ENCODE measurements at regions not wholly inside any gene's neighbourhood (a gene's known extent, or its start where the extent isn't known, plus 50 kb on each side); places are given as distances from the start of the nearest gene placed in this dataset.
"Not testable (repeated sequence)": the region's sequence is repeated elsewhere in the genome, so short reads cannot be mapped to it uniquely, and the experiment has no call there.

DNA sequence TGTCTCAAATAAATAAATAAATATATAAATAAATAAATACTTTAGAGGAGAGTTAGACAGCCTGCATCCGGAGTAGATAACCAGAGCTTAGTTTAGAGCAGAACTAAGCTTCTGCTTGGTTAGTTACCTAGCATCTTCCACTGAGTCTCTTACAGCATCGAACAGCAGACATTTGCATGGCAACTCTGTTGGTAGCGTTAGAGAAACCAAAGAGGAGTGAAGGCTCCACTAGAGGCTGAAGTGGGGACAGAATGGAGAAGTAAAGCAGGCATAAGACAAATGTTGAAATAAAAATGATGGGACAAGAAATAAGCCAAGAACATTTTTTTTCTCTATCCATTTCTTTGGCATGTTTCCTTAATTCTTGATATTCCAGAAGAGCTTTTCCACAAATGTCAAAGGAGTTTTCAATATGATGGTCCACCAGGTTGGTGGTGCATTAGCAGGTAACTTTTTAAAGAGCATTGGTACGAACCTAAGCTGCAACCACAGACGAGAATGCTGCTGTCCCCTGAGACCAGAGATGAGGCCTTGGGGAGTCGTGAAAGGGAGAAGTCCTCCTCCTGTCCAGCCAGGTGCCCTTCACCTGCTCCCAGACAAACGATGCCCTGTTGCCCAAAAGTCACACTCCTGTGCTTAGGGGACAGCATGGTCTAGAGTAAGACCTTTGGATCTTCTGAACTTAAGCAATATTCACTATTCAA lies 438.3 kb downstream of the DIRAS2 start:
- DNase-seq: no peak

DNA sequence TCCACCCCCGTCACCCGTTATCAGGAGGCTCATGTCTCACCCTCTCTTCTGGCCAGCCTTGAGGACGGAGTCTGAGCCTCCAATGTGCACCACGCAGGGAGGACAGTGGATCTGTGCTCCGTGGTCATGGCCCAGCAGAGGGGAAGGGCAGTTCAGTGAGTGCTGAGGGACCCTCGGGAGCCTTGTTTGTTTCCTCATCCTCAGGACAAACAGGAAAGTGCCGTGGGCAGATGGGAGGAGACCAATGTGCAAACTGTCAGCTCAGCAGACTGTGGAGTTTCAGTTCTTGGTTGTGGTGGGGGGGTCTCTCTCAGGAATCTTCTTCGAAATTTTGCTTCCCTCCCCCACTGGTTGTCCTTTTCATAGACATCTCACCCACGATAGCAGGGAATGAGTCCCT lies 429.6 kb downstream of the DIRAS2 start:
- DNase-seq: not testable (repeated sequence)

DNA sequence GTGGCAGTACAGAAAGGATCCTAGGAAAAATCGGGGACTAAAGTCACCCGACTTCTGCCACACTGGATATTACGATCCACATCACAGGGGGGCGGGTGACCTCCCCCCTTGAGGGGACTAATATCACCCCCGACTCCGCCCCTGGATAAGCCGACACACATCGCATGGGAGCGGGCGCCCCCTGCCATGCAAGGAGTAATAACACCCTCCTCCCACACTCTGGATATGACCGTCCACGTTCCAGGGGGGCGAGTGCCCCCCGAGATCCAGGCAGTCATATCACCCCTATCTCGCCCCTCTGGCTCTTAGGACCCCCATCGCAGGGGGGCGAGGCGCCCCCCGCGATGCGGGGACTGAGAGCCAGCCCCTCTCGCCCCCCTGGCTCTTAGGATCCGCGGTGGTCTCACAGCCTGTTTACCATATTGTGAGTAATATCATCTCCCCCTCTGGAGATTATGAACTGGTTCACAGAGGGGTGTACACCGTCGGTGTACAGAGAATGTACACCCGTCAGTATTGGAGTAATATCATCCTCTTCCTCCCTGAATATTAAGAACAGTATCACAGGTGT lies 423.0 kb downstream of the DIRAS2 start:
- DNase-seq: peak; percentile 19

DNA sequence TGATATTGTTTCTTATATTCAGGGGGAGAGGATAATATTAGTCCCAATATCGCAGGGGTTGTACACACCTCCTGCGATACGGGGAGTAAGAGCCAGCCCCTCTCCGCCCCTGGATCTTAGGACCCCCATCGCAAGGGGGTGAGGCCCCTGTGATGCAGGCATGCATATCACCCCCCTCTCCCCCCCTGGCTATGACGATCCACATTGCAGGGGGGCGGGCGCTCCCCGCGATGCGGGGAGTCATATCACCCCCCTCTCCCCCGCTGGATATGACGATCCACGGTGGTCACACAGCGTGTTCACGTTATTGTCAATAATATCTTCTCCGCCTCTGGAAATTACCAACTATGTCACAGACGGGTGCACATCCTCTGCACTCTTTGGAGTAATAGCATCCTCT lies 420.7 kb downstream of the DIRAS2 start:
- DNase-seq: not testable (repeated sequence)

DNA sequence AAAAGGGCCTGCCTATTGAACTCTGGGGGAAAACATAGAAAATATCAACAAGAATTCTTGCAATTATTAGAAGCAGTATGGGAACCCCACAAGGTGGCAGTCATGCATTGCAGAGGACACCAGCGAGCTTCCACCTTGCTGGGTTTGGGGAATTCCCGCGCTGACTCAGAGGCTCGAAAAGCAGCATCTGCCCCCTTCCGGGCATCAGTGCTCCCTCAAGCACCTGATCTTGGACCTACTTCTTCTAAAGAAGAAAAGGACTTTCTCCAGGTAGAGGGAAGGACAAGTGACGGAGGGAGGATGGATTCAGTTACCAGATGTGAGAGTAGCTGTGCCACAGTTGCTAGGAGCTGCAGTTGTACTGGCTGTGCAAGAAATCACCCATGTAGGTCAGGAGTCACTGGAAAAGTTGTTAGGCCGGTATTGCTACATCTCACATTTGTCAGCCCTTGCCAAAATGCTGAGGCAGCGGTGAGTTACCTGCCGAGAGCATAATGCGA lies 415.7 kb downstream of the DIRAS2 start:
- DNase-seq: peak; percentile 61

DNA sequence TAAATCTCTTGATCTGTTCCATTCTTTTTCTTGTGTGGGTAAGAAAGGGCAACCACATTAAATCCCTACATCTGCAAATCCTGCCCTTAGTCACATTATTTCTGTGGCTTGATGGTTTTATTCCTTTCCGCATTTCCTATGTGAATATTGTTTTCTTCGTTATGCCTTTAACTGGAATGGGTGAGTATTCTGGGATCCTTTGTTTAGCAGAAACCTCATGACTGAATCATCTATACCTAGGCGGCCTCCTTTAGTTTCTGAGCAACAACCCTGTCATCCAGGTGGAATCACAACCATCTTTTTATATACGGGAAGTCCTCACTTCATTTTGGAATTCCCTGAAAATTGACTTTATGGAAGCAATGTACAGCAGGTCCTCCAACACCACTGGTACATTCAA lies 409.5 kb downstream of the DIRAS2 start:
- not testable (repeated sequence) for DNase-seq

DNA sequence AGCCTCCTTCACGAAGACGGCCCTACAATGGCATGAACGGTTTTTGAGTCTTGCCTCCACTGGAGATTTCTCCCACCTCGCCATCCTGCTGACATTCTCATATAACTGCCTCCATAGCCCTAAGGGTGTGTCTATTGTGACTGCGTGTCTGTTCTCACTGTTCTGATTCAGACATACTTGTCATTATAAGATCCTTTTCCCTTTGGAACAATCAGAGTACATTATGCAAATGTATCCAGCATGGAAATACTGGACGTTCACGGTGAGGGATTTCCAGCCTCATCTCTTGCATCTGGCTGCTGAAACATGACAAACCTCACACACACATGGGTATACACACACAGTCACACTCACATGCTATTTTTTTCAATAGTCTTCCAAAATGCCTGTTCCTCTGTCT lies 402.1 kb downstream of the DIRAS2 start:
- DNase-seq: no peak

DNA sequence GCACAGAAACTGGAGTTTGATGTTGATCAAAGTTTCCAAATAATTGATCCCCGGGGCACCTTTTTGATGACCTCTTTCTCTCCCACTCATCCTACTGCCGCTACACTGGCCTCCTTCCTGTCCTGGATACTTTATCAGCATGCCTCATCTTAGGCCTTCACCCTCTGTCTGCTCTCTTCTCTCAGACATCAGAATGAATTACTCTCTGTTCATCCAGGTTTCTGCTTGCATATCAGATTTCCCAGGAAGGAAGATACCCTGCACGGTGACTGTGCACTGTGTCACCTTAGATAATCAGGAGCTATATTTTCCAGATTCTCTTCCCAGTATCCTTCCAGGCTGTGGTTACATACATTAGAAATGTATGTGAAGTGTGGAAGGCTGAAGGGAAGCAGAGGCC lies 397.0 kb downstream of the DIRAS2 start:
- DNase-seq: no peak

DNA sequence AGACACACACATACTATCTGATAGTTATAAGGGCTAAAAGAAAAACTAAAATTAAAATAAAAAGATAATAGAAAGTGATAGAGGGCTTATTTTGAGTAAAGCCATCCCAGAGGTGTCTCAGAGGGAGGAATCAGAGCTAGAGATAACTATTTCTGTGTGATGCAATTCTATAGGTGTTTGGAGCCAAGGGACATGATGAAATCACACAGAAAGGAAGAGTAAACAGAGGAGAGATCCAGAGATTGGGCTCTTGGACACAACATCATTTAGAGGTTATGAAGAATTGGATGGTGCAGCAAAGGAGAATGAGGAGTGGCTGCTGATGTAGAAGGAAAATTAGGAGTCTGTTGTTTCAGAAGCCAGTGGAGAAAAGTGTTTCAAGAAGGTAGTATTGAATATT lies 393.5 kb downstream of the DIRAS2 start:
- DNase-seq: no peak

DNA sequence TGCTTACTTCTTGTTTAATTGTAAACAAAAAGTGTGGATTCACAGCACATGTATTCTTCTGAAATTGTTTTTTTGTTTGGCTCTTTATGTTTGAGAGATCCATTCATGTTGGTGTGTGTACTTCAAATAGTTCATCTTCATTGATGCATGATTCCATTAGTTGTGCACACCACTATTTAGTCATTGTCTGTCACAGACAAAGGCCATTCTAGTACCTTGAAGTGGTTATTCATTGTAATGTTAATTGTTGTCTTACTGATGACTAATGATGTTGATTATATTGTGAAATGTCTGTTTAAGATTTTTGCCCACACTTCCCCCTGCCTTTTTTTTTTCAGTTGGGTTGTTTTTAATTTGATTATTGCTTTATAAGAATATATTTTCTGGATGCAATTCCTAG lies 391.3 kb downstream of the DIRAS2 start:
- no peak for DNase-seq

DNA sequence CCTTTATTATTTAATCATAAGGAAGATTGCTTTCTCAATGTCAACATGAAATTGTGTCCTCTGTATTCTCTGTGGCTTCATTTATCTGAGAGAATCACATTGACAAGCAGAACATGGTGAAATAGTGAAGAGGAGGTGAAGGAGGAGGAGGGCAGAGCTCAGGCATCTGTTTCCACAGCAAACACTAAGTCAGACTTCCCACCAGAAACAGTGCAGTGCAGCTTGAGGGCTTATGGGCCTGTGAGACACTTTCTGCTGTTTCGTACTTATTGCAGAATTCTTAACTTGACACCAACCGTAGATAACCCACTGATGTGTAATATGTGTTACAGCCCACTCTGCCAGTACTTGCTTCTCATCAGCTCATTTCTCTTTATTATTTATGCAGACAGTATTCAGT lies 386.3 kb downstream of the DIRAS2 start:
- no peak for DNase-seq

DNA sequence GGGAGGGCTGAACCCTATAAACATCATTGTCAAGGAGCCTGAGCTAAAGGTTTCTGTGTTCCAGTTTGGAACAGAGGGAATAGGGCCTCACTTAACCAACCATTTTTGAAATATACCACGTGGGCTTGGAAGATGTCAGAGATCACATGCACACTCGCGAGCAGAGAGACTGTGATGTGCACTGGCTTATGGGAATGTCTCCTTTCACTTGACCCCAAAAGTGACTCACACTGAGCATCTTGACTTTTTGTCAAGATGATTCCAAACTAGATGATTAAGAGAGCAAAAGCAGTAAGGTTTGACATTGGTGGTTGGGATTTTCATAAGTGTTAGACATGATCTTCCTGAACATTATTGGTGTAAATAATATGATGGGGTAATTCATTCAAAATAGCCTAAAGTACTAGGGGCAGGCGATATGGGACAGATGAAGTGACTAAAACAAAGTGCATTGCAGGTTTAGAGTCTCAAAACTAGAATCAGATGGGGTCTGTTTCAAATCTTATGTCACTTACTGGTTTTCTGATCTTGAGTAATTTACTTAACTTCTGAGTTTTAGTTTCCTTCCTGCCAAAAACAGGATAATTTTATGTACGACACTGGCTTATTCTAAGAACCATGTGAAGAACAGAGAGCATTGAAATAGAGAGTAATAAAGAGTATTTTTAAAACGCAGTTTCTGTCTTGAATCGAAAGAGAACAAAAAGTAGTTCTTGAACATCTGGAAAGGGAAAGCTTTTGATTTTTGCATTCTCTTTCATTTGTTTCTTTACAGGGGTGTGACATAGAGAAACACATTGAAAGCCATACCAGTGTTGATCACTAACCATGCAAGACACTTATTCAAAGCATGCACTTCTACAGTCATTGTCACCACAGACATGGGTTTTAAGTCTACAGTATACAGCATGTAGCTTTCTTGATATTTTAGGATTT lies 383.0 kb downstream of the DIRAS2 start:
- no peak for DNase-seq

DNA sequence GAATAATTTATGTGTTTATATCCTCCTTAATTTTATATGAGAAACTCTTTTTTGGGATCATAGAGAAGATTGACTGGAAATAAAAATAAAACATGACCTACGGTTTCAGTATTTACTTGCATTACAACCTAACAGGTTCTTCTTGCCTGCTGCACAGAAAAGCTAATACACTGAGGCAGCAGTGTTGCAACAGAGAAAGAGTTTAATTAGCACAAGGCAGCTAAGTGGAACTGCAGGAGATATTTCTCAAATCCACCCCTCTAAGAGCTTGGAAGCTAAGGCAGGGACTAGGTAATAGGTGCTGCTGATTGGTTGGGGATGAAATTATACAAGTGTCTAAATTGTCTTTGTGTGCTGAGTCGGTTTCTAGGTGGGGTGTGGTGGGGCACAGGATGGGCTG lies 380.9 kb downstream of the DIRAS2 start:
- DNase-seq: no peak

DNA sequence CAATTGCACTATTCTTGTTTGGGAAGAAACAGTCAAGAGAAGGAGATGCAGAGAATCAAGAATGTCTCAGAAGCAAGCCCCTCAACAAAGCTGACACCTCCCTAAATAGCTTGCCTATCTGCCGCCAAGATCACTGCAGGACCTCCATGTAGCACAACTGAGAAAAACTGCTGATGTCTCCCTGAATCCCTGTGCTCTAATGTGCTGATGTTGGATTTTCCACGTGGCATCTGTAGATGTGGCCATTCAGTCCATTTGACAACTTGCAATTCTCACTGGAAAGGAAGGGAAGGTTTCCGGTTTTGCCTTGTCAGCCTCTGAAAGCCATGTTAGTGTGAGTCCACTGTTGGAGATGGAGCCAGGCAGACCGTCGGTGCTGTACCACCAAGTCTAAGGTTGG lies 374.0 kb downstream of the DIRAS2 start:
- DNase-seq: no peak

DNA sequence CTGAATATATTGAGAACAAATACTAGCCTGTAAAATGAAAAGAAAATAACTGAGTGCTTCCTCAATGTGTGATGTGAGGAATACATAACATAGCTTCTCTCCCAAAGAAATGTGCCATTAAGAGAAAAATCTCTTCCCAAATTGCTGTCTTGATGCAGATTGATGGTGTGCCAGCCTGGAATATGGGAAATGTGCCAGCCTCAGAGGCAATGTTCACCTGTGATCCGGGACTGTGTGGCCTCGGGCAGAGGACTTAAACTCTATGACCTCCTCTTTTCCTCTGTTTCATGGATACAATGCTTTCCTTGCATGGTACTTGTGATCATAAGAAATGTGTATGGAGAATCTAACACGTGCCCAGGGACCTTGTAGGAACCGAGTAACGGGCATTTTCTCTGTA lies 370.9 kb downstream of the DIRAS2 start:
- DNase-seq: no peak

DNA sequence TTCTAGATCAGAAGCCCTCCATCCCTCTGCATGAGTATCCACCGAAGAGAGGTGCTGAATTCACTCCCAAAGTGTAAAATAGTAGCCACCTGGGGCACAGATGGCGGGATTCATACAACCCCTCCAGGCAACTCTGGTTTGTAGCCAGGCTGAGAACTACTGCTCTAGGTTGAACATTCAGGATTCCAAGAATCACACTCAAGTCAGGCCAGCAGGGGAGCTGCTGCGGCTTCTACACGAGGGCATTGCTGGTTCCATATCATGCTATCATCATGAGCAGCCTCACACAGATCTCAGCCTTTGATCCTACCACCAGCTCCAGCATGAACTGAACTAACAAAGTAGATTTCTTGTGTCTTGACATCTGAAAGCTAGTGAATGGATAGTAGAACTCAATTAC lies 367.9 kb downstream of the DIRAS2 start:
- DNase-seq: no peak

DNA sequence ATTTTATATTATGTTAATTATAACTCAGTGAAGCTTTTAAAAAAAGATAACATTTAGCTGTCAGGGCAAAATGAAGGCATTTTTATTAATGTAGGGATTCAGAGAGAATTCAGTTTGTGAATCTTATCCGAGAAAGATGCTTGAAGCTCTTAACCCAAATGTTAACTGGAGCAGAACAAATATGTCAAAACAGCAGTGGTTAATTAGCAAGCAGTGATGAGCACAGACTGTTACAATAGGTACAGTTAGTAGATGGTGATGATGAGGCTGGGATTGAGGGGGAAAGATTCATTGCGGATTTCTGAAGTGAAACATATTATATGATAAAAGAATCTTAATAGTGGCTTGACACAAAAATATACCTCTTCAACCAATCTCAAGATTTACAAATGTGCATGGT lies 356.7 kb downstream of the DIRAS2 start:
- DNase-seq: no peak

DNA sequence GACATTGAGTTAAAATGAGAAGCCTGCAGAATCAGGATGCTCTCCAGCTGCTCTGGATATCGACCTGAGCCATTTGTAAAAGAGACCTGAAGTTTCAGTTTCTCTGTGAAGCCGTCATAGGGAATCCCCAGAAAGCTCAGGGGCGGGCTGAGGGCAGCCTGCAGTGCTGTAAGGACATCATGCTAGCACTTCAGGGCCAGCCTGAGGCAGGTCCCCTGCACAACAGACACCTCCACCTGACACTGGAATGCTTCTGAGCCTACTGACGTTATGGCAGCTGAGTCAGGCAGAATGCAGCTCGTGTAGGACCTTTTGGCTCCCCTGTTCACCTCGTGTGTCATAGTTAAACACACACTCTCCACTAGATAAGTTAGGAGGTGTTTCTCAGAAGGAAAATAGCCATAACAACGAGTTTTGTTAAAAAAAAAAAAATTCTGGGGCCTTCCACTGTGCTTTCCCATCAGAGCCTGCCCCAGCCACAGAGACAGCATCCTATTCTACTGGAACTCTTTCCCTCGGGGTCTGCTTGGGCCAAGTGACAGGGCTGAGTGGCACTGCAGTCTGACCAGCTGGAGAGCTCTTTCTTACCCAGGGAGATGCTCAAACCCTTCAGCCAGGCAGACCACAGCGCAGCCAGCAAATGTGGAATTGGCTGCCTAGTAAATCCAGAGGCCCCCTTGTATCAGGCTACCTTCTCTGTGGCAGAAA lies 354.9 kb downstream of the DIRAS2 start:
- DNase-seq: no peak

DNA sequence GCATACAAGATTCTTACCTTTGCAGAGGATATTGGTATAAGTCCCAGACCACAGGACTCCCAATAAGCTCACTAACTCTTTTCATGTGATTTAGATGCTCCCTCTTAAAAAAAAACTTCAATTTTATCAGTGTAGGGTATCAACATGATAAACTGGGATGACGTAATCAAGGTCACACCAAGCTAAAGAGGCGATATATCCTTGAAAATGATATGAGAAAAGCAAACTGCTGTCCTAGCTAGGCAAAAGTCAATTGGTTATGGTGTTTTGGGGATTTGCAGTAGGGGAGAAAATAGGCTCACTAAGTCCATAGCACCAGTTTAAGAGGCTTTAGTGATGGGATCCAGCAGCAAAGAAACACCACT lies 354.4 kb downstream of the DIRAS2 start:
- no peak for DNase-seq

DNA sequence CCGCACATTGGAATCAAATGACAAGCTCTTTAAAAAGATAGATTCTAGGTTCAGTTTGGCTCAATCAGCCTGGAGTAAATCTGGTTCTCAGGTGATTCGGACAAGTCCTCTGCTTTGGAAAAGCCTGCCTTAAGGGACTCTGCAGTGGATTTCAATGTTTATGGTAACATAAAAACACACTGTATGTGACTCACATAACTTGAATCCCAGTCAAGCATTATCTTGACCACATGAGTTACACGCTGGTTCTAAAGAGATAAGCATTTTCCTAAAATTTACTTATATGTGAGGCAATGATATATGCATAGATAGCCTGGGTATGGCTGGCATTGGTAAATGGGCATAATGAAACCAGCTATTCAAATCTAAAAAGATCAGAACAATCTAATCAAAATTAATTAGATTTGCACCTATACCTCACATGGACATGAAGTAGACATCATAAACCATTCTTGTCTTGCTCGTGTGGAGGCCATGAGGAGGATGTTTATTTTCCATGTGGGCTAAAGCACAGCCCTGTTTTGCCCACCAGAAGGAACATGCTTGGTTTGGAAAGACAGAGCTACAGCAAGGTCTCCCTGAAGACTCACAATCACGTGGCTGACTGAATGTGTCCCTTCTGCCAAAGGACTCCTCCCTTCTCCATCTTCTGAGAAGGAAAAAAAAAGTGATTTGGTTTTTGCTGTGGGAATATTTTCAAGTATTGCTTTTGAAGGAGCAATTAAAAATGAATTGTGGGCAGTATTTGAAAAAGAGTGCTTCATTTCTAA lies 351.7 kb downstream of the DIRAS2 start:
- no peak for DNase-seq

DNA sequence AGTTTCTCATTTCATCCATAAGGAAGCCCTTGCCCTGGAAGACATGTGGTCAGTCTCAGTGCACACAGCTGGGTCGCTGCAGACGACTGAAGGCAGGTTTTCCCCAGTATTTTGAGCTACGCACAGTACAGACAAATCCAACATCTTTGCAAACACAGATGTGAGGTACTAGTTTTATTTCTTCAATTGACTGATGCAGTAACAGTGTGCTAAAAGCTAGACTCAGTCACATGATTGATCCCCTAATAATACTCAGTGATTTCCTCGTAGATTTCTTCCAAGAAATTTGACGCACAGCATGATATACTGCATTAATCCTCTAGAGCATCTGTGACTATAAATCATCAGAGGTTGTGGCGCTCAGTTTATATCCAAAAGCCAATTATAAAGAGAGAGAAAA lies 346.1 kb downstream of the DIRAS2 start:
- DNase-seq: no peak

DNA sequence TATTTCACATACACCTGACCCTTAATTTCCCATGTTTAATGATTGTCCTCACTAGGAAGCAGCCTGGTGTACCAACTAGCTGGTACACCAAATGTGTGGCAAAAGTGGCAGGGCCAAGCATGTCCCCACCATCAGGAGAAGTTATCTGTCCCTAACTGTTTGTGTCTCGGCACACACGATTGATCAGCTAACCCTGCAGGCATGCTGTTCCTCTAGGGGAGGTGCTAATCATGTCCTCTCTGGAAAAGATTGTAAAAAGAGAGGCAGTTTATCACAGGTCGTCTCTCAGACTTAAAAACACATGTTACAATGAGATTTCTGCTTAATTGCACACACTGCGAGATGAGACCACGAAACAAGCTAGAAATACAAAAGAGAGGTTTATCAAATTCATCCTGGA lies 342.7 kb downstream of the DIRAS2 start:
- DNase-seq: no peak

Data from activated T-cell treated with anti-CD3 and anti-CD28 coated beads for 4 hours (primary cell).